IMR-90 (cell line): ENCODE measurements at regions not wholly inside any gene's neighbourhood (a gene's known extent, or its start where the extent isn't known, plus 50 kb on each side); places are given as distances from the start of the nearest gene placed in this dataset.

ENCODE experiments used
- CEBPB ChIP-seq: IDR thresholded peaks from 2 replicates; pipeline ENCODE4 v1.6.1; 2012; ENCODE audit warnings: low read depth, low read length, improper control_type of control experiment
- MAFK ChIP-seq: IDR thresholded peaks from 2 replicates; pipeline ENCODE4 v1.6.1; 2012; ENCODE audit warnings: low read depth, low read length, improper control_type of control experiment
- POLR2A ChIP-seq: IDR thresholded peaks from 2 replicates; pipeline ENCODE4 v1.6.1; 2012; ENCODE audit warnings: mild to moderate bottlenecking, low read depth, low read length
- RFX5 ChIP-seq: IDR thresholded peaks from 2 replicates; pipeline ENCODE4 v1.8.0; 2012; ENCODE audit warnings: low read depth, mild to moderate bottlenecking, low read length, moderate library complexity
- SMC3 ChIP-seq: fragments of 150-350 bp; IDR thresholded peaks from 2 replicates; pipeline ENCODE4 v1.6.1; 2016; ENCODE audit warnings: low read depth, mild to moderate bottlenecking, antibody characterized with exemption, low read length, moderate library complexity
- TF ChIP-seq, protein P1 (sequence below): conservative IDR thresholded peaks from 2 replicates; pipeline ENCODE4 v1.5.1; 2012; ENCODE audit warnings: mild to moderate bottlenecking, low read depth, low read length, improper control_type of control experiment
- TF ChIP-seq, protein P2 (sequence below): fragments of 150-350 bp; IDR thresholded peaks from 2 replicates; pipeline ENCODE4 v1.6.1; 2016; ENCODE audit warnings: low read depth, mild to moderate bottlenecking, low read length, moderate library complexity, borderline replicate concordance

- no peak for TF ChIP-seq RFX5
- no peak for TF ChIP-seq POLR2A
- TF ChIP-seq CEBPB, result no peak
- no peak for TF ChIP-seq MAFK
- TF ChIP-seq, protein P1, sequence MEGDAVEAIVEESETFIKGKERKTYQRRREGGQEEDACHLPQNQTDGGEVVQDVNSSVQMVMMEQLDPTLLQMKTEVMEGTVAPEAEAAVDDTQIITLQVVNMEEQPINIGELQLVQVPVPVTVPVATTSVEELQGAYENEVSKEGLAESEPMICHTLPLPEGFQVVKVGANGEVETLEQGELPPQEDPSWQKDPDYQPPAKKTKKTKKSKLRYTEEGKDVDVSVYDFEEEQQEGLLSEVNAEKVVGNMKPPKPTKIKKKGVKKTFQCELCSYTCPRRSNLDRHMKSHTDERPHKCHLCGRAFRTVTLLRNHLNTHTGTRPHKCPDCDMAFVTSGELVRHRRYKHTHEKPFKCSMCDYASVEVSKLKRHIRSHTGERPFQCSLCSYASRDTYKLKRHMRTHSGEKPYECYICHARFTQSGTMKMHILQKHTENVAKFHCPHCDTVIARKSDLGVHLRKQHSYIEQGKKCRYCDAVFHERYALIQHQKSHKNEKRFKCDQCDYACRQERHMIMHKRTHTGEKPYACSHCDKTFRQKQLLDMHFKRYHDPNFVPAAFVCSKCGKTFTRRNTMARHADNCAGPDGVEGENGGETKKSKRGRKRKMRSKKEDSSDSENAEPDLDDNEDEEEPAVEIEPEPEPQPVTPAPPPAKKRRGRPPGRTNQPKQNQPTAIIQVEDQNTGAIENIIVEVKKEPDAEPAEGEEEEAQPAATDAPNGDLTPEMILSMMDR, result no peak
- TF ChIP-seq SMC3, result no peak
- TF ChIP-seq, protein P2, sequence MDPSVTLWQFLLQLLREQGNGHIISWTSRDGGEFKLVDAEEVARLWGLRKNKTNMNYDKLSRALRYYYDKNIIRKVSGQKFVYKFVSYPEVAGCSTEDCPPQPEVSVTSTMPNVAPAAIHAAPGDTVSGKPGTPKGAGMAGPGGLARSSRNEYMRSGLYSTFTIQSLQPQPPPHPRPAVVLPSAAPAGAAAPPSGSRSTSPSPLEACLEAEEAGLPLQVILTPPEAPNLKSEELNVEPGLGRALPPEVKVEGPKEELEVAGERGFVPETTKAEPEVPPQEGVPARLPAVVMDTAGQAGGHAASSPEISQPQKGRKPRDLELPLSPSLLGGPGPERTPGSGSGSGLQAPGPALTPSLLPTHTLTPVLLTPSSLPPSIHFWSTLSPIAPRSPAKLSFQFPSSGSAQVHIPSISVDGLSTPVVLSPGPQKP, result no peak
These were observed 981.0 kb downstream of the SUCLG1 start for GRCh38 chr2:83478037-83478436.
